GM12875 (cell line): ENCODE measurements at regions not wholly inside any gene's neighbourhood (a gene's known extent, or its start where the extent isn't known, plus 50 kb on each side); places are given as distances from the start of the nearest gene placed in this dataset.

Source experiments
- H3K4me3 ChIP-seq: one replicate; pipeline ENCODE4 v1.5.1; 2011; ENCODE audit warnings: low read depth, low read length, control low read depth
- TF ChIP-seq, protein P1 (sequence below): IDR thresholded peaks from 2 replicates; pipeline ENCODE4 v1.5.1; 2011; ENCODE audit warnings: low read depth, mild to moderate bottlenecking, control low read depth, inconsistent platforms, low read length, moderate library complexity, borderline replicate concordance; ENCODE audit not compliant: insufficient read depth

DNA sequence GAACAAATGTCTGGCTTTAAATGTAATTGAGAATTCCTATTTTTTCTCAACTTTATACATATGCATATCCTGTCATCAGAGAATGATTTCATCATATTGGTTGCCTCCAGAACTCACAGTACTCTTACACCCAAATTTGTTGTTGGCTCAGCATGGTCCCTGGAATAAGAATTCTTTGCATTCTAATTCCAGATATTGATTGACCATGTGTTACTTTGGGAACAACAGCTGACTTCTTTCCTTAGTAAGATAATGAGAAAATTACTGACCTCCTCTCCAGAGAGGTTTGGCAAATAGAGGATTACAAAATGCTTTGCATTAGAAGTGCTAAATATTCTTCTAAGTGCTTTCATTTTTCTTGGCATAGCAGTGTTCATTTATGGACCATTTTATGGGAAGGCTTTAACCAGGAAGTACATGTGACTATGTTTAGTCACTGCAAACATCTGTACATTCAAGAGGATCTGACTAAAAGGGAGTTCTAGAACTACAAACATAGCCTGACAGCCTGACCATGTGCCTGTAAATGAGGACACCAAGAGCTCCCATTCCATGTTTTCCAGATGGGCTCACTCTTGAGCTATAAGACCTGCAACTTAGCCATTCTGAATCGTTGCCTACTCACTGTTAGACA, 391.6 kb upstream of the DPPA4 start:
- no peak overlapping the region for H3K4me3 ChIP-seq
- TF ChIP-seq, protein P1, sequence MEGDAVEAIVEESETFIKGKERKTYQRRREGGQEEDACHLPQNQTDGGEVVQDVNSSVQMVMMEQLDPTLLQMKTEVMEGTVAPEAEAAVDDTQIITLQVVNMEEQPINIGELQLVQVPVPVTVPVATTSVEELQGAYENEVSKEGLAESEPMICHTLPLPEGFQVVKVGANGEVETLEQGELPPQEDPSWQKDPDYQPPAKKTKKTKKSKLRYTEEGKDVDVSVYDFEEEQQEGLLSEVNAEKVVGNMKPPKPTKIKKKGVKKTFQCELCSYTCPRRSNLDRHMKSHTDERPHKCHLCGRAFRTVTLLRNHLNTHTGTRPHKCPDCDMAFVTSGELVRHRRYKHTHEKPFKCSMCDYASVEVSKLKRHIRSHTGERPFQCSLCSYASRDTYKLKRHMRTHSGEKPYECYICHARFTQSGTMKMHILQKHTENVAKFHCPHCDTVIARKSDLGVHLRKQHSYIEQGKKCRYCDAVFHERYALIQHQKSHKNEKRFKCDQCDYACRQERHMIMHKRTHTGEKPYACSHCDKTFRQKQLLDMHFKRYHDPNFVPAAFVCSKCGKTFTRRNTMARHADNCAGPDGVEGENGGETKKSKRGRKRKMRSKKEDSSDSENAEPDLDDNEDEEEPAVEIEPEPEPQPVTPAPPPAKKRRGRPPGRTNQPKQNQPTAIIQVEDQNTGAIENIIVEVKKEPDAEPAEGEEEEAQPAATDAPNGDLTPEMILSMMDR = no peak

DNA sequence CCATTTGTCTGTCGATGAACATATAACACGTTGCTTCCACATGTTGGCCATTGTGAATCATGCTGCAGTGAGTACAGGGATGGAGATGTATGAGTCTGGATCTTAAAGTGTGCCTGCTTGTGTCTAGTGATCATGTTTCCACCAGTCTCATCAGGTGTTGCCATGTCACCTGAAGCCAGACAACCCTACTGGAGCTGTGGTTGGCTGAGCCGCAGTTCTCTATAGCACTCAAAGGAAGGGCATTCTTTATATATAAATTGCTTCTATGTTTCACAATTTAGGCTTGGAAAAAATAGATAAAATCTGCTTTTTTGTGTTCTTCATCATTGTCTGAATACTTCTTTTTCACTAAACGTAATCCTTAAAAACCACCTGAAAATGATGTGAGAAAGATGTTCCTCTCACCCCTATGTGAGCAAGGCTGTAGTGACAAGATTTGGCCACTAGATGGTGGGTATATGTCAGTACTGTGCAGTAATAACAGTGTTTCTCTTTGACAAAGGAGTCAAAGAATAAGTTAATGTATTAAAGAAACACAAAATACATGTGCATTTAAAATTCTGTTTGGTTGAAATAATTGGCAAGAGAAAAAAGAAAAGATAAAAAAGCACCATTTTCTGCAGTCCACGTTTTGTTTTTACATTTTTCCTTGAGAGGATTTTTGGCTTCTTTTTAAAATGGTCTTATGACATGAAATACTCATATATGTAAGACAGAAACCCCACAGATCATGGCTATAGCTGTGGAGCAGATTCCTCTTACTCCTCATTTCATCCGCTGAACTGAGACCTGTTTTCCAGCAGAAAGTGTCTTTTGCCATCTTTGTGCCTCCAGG, 394.5 kb upstream of the DPPA4 start:
- TF ChIP-seq, protein P1 = peak; percentile 63; the same call in 1 of the 2 replicates
- no peak overlapping the region for H3K4me3 ChIP-seq

DNA sequence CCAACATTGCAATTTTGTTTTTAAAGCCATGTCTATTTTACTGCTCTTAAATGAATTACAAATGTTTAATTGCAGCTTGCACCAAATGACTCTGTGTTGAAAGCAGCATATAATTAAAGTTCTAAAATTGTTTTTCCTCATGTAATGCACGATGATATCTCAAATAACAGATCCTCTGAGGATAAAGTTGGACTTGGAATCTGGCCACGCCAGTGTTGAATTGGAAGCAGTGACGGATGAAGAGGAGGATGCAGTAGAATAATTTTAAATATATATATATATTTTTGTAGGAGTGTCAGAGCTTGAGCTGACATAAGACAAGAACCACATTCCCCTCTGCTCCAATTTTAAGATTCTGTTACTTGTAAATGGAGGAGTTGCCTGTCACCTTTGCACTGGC, 406.6 kb upstream of the DPPA4 start:
- no peak overlapping the region for H3K4me3 ChIP-seq
- TF ChIP-seq, protein P1 = no peak

DNA sequence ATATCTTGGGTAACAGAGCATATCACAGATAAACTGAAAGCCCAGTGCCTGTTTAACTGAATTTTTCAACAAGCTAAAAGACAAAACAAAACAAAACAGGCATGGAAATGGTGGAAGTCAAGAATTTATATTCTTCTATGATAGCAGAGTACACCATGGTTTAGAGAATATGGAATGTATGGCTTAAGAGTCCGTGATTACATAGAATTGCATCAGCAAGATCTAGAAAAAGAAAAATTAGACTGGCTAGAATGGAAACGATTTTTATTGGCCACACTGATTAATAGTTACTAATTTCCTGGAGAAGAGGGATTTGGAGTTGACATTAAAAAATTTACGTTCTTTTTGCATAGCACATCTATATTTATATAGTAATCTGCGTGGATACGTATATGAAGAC, 435.2 kb upstream of the DPPA4 start:
- H3K4me3 ChIP-seq = no peak overlapping the region
- TF ChIP-seq, protein P1 = no peak

DNA sequence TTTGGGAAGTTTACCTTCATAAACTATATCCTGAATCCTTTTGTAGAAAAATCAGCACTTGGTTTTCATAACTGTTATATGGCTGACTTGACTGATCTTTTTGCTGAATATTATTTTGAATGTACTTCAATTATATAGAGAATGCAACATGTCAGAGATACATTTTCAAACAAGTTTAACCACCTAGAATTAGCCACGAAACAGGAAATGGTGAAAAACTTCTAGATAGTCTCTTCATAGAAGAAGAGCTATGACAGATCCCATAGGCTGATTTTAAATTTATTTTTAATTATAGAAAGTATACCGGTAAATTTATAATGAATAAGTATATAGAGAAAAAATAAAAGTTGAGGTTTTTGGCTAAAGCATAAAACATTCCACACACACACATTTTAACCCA, 436.8 kb upstream of the DPPA4 start:
- no peak overlapping the region for H3K4me3 ChIP-seq
- TF ChIP-seq, protein P1 = no peak

DNA sequence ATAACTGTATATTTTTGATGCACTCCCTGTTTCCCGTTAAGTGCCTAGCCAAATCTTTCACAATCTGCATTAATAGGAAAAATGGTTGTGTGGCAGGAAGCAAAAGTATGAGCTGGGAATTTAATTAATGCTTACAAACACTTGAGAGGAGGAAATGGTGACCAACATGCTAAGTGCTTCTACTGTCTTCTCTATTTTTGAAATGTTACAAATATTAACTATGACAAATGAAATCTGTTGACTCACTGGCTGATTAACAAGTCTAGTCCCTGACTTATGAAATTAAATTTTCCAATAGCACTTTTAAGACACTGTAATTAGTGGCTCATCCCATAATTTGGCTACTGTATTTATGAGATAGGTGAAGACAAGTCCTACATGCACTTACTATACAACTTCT, 446.9 kb upstream of the DPPA4 start:
- TF ChIP-seq, protein P1 = no peak
- no peak overlapping the region for H3K4me3 ChIP-seq
